ENCODE measurements at regions not wholly inside any gene's neighbourhood (a gene's known extent, or its start where the extent isn't known, plus 50 kb on each side); places are given as distances from the start of the nearest gene placed in this dataset.

DNA sequence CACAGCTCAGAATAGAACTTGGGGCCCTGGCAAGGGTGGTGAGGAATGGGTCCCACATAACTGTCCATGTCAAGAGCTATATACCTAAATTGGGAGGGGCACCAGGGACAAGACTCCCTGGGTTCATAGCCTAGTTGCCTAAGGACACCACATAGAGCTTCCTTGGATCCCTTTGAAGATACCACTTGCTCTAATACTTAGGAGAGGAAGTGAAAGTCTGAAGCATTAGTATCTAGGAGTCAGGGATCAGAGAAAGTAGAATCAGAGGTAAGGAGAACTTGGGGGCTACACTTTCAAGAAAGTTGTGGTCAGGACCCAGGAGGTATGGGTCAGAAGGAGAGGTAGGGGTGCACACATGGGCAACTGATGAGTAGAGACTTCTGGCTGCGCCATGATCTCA, 318.2 kb upstream of the SLC39A10 start (continued):
- TF ChIP-seq SCRT2 (tag by site-specific recombination; IDR thresholded peaks at IDR 0.05) (no peak), ZNF239 (tag by site-specific recombination; IDR thresholded peaks at IDR 0.05) (no peak), ZNF214 (tag by site-specific recombination; IDR thresholded peaks at IDR 0.05; ENCODE audit: borderline replicate concordance) (no peak), ZNF138 (tag by site-specific recombination; IDR thresholded peaks at IDR 0.05; ENCODE audit: borderline replicate concordance) (no peak), ZNF37A (tag by site-specific recombination; IDR thresholded peaks at IDR 0.05) (no peak)
- TF ChIP-seq, protein P1, sequence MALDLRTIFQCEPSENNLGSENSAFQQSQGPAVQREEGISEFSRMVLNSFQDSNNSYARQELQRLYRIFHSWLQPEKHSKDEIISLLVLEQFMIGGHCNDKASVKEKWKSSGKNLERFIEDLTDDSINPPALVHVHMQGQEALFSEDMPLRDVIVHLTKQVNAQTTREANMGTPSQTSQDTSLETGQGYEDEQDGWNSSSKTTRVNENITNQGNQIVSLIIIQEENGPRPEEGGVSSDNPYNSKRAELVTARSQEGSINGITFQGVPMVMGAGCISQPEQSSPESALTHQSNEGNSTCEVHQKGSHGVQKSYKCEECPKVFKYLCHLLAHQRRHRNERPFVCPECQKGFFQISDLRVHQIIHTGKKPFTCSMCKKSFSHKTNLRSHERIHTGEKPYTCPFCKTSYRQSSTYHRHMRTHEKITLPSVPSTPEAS (tag by site-specific recombination; IDR thresholded peaks at IDR 0.05): no peak

DNA sequence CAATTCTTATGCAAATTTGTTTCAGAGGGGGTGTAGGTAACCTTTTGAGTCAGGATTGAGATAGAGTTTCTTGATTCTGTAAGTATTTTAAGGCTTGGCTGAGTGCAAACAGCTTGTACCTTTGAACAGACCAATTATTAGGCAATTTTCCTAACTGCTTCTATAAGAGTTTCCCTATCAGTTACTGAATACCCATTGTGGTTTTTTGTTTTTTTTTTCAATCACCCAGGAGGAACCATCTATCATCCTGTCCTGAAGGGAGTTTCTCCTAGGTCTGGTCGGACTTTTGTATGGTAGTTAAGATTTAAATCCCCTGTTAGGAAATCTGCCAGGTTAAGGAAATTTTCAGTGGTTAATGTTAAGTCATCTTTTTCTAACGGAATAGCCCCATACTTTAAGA, 319.4 kb upstream of the SLC39A10 start:
- CTCF ChIA-PET: no interaction called here
- no peak overlapping the region for H3K4me3 ChIP-seq (ENCODE audit: low read depth, low read length)
- no peaks in the 10 kb centered on the region for H3K36me3 ChIP-seq (ENCODE audit: control insufficient read depth in 2 of 2, insufficient read depth in 1 of 2, low read length in 2 of 2)
- POLR2A ChIA-PET: no interaction called here
- no peaks in the 10 kb centered on the region for H3K4me1 ChIP-seq (ENCODE audit: control insufficient read depth, insufficient read depth, low read length)
- no peak for TF ChIP-seq ZNF624 (tag by site-specific recombination; IDR thresholded peaks at IDR 0.05)
- TF ChIP-seq PRDM2 (tag by site-specific recombination; IDR thresholded peaks at IDR 0.05; ENCODE audit: borderline replicate concordance): no peak
- TF ChIP-seq ZNF19 (tag by site-specific recombination; IDR thresholded peaks at IDR 0.05; ENCODE audit: low read depth): no peak
- TF ChIP-seq ZNF341 (tag by site-specific recombination; IDR thresholded peaks at IDR 0.05; ENCODE audit: low read depth): no peak
- TF ChIP-seq, protein P2, sequence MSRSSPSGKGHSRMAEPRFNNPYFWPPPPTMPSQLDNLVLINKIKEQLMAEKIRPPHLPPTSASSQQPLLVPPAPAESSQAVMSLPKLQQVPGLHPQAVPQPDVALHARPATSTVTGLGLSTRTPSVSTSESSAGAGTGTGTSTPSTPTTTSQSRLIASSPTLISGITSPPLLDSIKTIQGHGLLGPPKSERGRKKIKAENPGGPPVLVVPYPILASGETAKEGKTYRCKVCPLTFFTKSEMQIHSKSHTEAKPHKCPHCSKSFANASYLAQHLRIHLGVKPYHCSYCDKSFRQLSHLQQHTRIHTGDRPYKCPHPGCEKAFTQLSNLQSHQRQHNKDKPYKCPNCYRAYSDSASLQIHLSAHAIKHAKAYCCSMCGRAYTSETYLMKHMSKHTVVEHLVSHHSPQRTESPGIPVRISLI (tag by site-specific recombination; IDR thresholded peaks at IDR 0.05): no peak
- no peak for TF ChIP-seq TSHZ1 (tag by site-specific recombination; IDR thresholded peaks at IDR 0.05; ENCODE audit: borderline replicate concordance)
- TF ChIP-seq FEZF1 (tag by site-specific recombination; IDR thresholded peaks at IDR 0.05): no peak
- TF ChIP-seq GLIS2 (tag by site-specific recombination; IDR thresholded peaks at IDR 0.05): no peak
- no peak for TF ChIP-seq REPIN1 (tag by site-specific recombination; IDR thresholded peaks at IDR 0.05; ENCODE audit: low read depth)
- TF ChIP-seq, protein P3, sequence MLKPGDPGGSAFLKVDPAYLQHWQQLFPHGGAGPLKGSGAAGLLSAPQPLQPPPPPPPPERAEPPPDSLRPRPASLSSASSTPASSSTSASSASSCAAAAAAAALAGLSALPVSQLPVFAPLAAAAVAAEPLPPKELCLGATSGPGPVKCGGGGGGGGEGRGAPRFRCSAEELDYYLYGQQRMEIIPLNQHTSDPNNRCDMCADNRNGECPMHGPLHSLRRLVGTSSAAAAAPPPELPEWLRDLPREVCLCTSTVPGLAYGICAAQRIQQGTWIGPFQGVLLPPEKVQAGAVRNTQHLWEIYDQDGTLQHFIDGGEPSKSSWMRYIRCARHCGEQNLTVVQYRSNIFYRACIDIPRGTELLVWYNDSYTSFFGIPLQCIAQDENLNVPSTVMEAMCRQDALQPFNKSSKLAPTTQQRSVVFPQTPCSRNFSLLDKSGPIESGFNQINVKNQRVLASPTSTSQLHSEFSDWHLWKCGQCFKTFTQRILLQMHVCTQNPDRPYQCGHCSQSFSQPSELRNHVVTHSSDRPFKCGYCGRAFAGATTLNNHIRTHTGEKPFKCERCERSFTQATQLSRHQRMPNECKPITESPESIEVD (tag by site-specific recombination; IDR thresholded peaks at IDR 0.05): no peak
- TF ChIP-seq KLF9 (tag by site-specific recombination; IDR thresholded peaks at IDR 0.05; ENCODE audit: low read depth): no peak
- TF ChIP-seq ZNF174 (tag by site-specific recombination; IDR thresholded peaks at IDR 0.05): no peak
- TF ChIP-seq ZNF280C (tag by site-specific recombination; IDR thresholded peaks at IDR 0.05): no peak
- TF ChIP-seq ZNF560 (tag by site-specific recombination; IDR thresholded peaks at IDR 0.05; ENCODE audit: borderline replicate concordance): no peak
- H3K27ac ChIP-seq (ENCODE audit: extremely low read depth, low read depth, low read length): no peak overlapping the region
- H3K9me3 ChIP-seq (ENCODE audit: control insufficient read depth, insufficient read depth, low read depth, low read length): no peaks in the 10 kb centered on the region
